Lung microvascular endothelial cell (primary cell): ENCODE measurements at regions not wholly inside any gene's neighbourhood (a gene's known extent, or its start where the extent isn't known, plus 50 kb on each side); places are given as distances from the start of the nearest gene placed in this dataset.
"Not testable (repeated sequence)": the region's sequence is repeated elsewhere in the genome, so short reads cannot be mapped to it uniquely, and the experiment has no call there.

Experiments used
- DNase-seq, 2 donors: peaks; one replicate each; pipeline versions ENCODE4 v3.0.0 to v3.0.0-alpha.2; 2010; ENCODE audit warnings: low read depth in 2 of 2

GRCh38 chr2:40915651-40916050 is 463.8 kb upstream of the SLC8A1 start:
- DNase-seq: no peak

- no peak for DNase-seq
Measured at GRCh38 chr2:40935349-40935748, 483.5 kb upstream of the SLC8A1 start.

GRCh38 chr2:40937284-40937683 is 485.4 kb upstream of the SLC8A1 start:
- DNase-seq: no peak

DNA sequence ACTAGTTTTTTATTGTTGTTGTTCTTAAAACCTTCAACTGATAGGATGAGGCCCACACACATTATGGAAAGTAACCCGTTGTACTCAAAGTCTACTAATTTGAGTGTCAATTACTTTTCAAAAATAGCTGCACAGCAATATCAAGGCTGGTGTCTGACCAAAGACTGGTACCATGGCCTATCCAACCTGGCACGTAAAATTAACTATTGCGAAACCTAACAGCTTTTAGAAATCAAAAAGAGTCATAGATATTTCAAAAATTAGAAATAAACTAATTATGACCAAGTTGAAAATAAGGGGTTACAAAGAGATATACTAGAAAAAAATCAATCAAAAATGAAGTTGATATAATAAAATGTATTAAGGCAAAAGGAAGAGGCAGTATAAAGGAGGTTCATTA is 501.5 kb upstream of the SLC8A1 start:
- no peak for DNase-seq

- DNase-seq: peak in 1 of 2 donors; percentile 9
Measured at GRCh38 chr2:40955042-40955441, 503.2 kb upstream of the SLC8A1 start.

GRCh38 chr2:40955635-40956034 is 503.7 kb upstream of the SLC8A1 start:
- DNase-seq: peak in 1 of 2 donors; percentile 67

DNA sequence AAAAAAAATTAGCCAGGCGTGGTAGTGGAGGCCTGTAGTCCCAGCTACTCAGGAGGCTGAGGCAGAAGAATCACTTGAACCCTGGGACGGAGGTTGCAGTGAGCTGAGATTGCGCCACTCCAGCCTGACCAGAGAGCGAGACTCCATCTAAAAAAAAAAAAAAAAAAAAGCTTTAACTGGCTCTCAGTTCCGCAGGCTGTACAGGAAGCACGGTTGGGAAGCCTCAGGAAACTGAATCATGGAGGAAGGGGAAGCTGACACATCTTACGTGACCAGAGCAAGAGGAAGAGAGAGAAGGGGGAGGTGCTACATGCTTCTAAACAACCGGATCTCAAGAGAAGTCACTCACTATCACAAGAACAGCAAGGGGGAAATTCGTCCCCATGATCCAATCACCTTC is 505.6 kb upstream of the SLC8A1 start:
- DNase-seq: peak; percentile 81 to 99

DNA sequence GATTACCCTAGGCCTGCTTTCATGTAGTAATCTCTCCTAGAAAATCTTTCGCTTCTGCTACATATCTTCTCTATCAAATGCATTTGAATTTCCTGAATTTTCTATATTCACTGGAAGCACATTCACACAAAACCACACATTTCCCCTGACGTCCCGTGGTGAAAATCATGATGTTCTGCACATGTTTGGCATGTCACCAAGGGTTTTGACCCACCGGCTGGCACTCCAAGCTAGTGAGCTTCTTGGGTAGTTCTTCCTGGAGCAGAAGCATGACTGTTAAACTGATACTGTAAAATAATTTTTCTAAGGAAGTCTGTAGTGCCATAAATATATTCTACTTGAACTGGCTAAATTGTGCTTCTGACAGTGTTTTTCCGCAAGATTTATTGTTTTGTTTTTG is 510.1 kb upstream of the SLC8A1 start:
- peak; percentile 1 to 96 for DNase-seq

DNA sequence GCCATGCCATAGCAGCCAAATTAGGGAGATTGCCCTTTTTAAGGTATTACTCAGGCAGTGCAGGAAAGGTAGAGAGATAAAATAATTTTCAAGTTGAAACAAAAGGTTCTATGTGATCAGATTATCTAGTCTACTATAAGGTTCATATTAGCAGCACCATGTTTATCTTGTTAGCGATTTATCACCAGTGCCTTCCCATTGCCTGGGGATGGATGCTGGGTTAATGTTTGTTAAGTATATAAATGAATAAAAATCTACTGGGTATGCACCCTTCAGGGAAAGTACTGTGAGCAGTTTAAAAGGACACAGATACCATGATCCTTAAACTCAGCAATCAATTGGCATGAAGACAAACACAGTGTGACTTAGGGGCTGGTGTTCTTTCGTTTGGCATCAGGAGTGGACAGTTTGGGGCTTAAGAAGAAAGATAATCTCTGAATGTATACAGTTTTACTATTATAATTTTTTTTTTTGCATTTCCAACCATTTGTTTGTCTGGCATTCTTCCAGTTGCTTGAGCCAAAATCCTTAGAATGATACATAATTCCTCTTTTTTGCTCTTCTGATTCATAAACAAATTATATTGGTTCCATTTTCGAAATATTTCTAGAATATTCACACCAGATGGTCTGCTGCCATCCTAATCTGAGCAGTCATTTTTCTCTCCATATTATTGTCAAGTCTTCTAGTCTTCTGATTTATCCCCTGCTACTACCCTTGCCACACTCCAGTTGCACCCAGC is 512.8 kb upstream of the SLC8A1 start:
- DNase-seq: peak in 1 of 2 donors; percentile 4

DNA sequence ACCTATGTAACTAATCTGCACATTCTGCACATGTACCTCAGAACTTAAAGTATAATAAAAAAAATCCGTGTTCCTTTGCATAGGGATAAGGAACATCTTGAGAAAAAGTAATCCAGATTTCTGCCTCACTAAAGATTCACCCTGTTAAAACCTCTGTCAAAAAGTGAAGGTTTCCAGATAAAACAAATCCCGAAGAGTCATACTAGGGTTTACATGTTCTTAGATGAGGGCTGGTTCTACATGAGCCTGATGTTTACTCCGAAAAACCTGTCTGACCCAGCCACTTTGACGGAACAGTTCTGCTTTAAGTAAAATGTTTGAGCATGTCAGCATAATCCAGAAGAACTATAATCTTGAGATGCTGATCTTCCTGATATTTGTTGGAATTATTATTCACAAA is 515.6 kb upstream of the SLC8A1 start:
- DNase-seq: no peak

DNA sequence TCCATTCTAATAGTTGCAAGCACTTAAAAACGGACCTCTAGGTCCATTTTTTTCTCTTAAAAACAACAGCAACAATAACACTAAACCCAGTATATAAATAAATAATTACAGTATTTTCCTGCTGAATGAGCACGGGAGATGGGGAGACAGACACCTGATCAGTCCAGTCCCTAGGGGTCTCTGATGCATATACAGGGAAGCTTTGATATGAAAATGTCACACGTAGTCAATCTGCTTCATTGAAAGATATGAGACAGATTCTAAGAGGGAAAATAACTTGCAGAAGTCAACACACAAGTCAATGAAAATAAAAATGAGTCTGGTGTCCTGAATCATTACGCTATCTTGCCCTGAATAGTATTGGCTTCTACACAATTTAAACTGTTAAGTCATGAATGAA is 523.3 kb upstream of the SLC8A1 start:
- no peak for DNase-seq

DNA sequence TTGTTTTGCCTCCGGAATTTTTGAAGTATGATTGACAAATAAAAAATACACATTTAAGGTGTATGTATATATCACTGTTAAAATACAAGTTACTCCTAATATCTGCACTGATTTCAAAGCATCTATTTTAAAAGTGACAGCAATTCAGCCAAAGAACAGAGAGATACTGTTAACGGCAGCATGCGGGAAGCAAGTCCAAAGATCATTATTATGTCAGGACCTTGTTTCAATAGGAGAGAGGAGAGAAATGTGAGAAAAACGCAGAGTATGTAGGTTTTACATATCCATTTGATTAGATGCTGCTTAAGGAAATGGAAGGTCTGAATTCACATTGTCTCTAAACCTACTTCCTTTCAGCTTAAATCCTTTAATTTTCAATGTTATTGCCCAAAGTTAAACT is 545.5 kb upstream of the SLC8A1 start:
- no peak for DNase-seq

DNA sequence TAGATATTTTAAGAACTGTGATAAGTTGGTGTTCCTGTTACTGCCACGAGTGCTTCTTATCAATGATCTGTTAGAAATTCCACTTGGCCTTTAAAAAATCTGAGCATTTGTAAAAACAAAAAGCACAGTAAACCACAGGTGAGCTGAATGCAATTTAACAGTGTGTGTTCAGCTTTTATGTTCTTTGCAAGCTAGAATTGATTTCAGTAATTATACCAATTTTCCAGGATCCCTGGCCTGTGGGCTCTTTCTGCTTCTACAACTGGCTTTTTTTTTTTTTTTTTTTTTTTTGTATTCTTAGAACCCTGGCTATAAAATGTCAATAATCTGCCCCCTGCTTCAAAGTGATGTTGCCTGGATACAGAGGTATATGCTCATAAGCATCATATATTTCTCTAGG is 548.5 kb upstream of the SLC8A1 start:
- no peak for DNase-seq

- DNase-seq: no peak
Measured at GRCh38 chr2:41000906-41001305, 549.0 kb upstream of the SLC8A1 start.

DNA sequence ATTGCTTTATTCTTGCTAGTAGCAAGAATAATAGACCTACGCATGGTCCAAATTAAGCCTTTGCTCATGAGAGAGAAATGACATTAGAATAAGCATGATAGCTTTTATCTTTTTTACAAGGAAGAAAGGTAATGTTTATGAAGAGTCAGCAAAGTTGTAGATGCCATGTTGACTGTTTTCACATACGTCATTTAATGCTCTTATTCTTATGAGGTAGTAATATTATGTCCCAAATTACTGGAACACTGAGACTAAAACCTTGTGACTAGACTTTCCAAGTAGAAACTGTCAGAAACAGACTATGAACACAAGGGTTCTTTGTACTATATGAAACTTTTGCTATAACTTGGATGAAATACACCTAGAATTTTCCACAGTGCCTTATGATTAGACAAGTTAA is 552.8 kb upstream of the SLC8A1 start:
- no peak for DNase-seq

GRCh38 chr2:41020358-41020757 is 568.5 kb upstream of the SLC8A1 start:
- DNase-seq: no peak

GRCh38 chr2:41024816-41025215 is 572.9 kb upstream of the SLC8A1 start:
- DNase-seq: no peak

GRCh38 chr2:41026613-41027012 is 574.7 kb upstream of the SLC8A1 start:
- no peak for DNase-seq

GRCh38 chr2:41027095-41027494 is 575.2 kb upstream of the SLC8A1 start:
- no peak for DNase-seq

DNA sequence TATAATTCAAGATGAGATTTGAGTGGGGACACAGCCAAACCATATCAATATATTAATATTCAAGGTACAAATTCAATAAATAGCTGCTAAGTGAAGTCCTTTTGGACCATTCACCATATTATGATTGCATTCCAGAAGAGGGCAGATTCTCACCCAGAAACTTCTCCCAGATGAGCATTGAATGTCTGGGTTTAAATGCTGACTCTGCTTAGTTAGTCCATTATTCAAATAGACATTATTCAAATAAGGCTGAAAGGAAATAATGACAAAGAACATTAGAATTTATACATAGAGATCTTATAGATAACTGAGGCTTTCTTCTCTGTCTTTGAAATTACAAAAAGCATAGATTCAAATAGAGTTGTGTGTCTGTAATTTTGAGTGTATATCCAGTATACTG is 579.4 kb upstream of the SLC8A1 start:
- no peak for DNase-seq

- no peak for DNase-seq
Measured at GRCh38 chr2:41032715-41033114, 580.8 kb upstream of the SLC8A1 start.

- DNase-seq: no peak
Measured at GRCh38 chr2:41033127-41033526, 581.2 kb upstream of the SLC8A1 start.

DNA sequence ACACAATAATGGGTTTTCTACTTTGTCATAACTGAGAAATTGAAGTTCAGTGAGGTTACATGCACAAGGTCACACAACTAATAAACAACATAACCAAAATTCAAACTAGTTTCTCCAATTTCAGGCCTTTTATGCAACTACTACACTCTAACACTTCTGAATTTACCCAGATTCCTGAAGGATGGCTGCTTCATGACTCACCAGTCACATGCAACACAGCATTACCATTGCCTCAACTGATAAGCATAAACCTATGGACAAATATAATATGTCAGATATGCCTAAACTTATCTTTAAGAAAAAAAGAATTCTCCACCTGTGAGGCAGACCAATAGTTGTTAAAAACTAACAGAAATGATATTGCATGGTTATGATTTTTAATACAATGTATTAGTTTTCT is 586.5 kb upstream of the SLC8A1 start:
- DNase-seq: peak in 1 of 2 donors; percentile 17

DNA sequence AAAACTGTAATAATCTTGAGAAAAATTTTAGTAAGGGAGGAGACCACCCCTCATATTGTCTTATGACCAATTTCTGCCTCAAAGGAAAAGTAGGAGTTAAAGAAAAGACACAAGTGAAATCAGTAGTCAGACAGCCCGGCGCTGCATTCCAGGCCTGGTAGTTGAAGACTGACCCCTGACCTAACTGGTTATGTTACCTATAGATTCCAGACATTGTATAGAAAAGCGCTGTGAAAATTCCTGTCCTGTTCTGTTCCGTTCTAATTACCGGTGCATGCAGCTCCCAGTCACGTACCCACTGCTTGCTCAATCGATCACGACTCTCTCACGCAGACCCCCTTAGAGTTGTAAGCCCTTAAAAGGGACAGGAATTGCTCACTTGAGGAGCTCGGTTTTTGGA is 587.9 kb upstream of the SLC8A1 start:
- not testable (repeated sequence) for DNase-seq
